ENCODE measurements at regions not wholly inside any gene's neighbourhood (a gene's known extent, or its start where the extent isn't known, plus 50 kb on each side); places are given as distances from the start of the nearest gene placed in this dataset.

DNA sequence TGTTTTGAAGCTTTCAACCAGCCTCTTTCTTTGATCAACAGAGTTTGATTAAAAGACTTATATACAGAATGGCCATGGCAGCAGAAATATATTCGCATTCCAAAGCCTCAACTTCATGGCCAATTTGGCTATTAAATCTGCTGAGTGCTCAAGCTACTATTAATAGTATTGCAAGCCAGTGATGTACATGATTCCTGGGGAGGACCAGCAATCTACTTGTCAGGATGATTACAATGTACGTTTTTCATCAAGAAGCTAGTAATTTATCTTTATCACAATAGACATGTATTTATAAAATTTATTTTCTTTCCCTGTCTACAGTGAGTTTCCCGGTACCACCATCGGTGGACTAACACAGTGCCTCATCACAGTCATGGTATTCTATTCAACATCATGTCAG, 515.5 kb downstream of the AMY1C start:
- TF ChIP-seq, protein P1, sequence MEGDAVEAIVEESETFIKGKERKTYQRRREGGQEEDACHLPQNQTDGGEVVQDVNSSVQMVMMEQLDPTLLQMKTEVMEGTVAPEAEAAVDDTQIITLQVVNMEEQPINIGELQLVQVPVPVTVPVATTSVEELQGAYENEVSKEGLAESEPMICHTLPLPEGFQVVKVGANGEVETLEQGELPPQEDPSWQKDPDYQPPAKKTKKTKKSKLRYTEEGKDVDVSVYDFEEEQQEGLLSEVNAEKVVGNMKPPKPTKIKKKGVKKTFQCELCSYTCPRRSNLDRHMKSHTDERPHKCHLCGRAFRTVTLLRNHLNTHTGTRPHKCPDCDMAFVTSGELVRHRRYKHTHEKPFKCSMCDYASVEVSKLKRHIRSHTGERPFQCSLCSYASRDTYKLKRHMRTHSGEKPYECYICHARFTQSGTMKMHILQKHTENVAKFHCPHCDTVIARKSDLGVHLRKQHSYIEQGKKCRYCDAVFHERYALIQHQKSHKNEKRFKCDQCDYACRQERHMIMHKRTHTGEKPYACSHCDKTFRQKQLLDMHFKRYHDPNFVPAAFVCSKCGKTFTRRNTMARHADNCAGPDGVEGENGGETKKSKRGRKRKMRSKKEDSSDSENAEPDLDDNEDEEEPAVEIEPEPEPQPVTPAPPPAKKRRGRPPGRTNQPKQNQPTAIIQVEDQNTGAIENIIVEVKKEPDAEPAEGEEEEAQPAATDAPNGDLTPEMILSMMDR (IDR thresholded peaks at IDR 0.05 in 4 of 5, conservative IDR thresholded peaks at IDR 0.05 in 1 of 5): no peak
- TF ChIP-seq POLR2A (IDR thresholded peaks at IDR 0.05): no peak
